Vagina (tissue), 2 donors: ENCODE measurements at regions not wholly inside any gene's neighbourhood (a gene's known extent, or its start where the extent isn't known, plus 50 kb on each side); places are given as distances from the start of the nearest gene placed in this dataset.

Experiments
- POLR2A ChIP-seq, 2 donors: fragments of 450-650 bp; IDR thresholded peaks; one replicate each; pipeline ENCODE4 v1.6.1; 2017; ENCODE audit warnings: antibody characterized with exemption in 2 of 2, mild to moderate bottlenecking in 2 of 2, moderate library complexity in 2 of 2
- POLR2AphosphoS5 ChIP-seq, 2 donors: sonication (generic); formaldehyde crosslinking; IDR thresholded peaks; one replicate each; pipeline ENCODE4 v1.9.0; 2017; ENCODE audit warnings: antibody characterized with exemption in 2 of 2, mild to moderate bottlenecking in 2 of 2, low read depth in 1 of 2; ENCODE audit not compliant: insufficient read depth in 1 of 2
- TF ChIP-seq, protein P1 (sequence below), 3 experiments: fragments of 450-650 bp in 2 of 3; fragments of 200-600 bp in 1 of 3; sonication (generic) in 1 of 3; IDR thresholded peaks; one replicate each; pipeline ENCODE4 v1.5.1; 2017 to 2019; ENCODE audit warnings: antibody characterized with exemption in 3 of 3, mild to moderate bottlenecking in 2 of 3, moderate library complexity in 2 of 3

DNA sequence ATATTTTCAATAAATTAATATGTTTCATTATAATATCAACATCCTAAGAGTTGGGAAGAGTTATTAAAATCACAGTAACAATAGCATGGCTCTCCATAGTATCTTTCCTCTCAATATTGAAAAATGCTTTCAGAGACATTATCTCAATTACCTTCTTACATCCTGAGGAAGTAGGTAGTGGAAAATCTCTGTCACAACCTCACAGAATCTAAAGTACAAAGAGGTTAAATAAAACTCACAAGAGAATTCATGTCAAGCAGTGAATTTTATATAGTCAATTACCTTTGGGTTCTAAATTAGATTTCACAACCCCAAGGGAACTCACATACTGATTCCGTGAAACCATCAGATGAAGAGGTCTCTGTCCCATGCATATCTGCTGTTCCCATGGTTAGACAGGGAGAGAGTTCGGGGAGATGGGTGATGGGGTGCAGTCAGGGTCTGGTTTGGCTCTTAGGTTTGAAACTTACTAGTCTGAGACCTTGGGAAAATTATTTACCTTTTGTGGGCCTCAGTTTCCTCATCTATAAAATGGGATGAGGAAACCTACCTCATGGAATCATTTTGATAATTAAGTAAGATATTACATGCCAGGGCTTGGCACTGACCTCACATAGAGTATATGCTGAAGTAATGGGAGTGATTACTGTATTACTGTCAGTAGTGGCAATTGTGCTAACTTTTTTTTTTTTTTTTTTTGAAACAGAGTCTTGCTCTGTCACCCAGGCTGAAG, 74.0 kb upstream of the SNX9 start:
- TF ChIP-seq, protein P1, sequence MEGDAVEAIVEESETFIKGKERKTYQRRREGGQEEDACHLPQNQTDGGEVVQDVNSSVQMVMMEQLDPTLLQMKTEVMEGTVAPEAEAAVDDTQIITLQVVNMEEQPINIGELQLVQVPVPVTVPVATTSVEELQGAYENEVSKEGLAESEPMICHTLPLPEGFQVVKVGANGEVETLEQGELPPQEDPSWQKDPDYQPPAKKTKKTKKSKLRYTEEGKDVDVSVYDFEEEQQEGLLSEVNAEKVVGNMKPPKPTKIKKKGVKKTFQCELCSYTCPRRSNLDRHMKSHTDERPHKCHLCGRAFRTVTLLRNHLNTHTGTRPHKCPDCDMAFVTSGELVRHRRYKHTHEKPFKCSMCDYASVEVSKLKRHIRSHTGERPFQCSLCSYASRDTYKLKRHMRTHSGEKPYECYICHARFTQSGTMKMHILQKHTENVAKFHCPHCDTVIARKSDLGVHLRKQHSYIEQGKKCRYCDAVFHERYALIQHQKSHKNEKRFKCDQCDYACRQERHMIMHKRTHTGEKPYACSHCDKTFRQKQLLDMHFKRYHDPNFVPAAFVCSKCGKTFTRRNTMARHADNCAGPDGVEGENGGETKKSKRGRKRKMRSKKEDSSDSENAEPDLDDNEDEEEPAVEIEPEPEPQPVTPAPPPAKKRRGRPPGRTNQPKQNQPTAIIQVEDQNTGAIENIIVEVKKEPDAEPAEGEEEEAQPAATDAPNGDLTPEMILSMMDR (IDR thresholded peaks at IDR 0.05): no peak
- TF ChIP-seq POLR2A (IDR thresholded peaks at IDR 0.05): no peak
- TF ChIP-seq POLR2AphosphoS5 (IDR thresholded peaks at IDR 0.05; ENCODE audit: insufficient read depth in 1 of 2, low read depth in 1 of 2): no peak
